ENCODE measurements at regions not wholly inside any gene's neighbourhood (a gene's known extent, or its start where the extent isn't known, plus 50 kb on each side); places are given as distances from the start of the nearest gene placed in this dataset.

DNA sequence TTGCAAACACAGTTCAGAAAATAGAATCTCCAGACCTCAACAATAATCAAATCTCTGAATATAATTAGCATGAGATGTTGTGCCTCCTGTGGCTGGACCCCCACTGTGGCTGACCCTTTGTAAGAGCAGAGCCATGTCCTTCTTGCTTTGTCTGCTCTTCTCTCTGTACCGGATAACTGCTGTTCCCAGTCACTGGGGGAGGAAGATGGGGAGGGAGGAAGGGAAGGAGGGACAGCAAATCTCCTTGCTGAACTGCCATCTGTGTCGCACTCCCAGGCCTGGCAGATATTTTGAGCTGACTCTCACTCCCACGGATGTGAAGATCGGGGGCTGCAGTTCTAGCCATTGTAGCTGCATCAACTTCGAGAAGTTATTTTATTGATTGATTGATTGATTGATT lies 319.0 kb upstream of the CXCR4 start:
- H3K27me3 ChIP-seq (ENCODE audit: insufficient read depth, low read length): peaks cover 2% of the 10 kb centered on the region
- H3K27ac ChIP-seq (ENCODE audit: low read depth, low read length): no peak overlapping the region
- H3K4me3 ChIP-seq (ENCODE audit: insufficient read depth, low read depth, low read length): no peak overlapping the region
- no peaks in the 10 kb centered on the region for H4K20me1 ChIP-seq (ENCODE audit: insufficient read depth, low read length)
- H3K27ac Mint-ChIP-seq (ENCODE audit: unreplicated experiment): no peak overlapping the region
- H3K79me2 ChIP-seq (ENCODE audit: insufficient read depth, low read length): no peaks in the 10 kb centered on the region
- H3K9me3 ChIP-seq (ENCODE audit: insufficient read depth, low read depth, low read length): no peaks in the 10 kb centered on the region
- no peaks in the 10 kb centered on the region for H3K36me3 Mint-ChIP-seq (ENCODE audit: low read depth, unreplicated experiment)
- peaks cover 7% of the 10 kb centered on the region for H3K27me3 Mint-ChIP-seq (ENCODE audit: low read depth, unreplicated experiment)
- DNase-seq (ENCODE audit: low read depth): no peak
- FAIRE-seq: no peak
- H2AFZ ChIP-seq (ENCODE audit: low read depth, low read length): no peak overlapping the region
- H3K4me3 Mint-ChIP-seq (ENCODE audit: unreplicated experiment): no peak overlapping the region
- H3K36me3 ChIP-seq (ENCODE audit: insufficient read depth, low read length): no peaks in the 10 kb centered on the region
- no peaks in the 10 kb centered on the region for H3K9me3 Mint-ChIP-seq (ENCODE audit: unreplicated experiment)
- H3K4me1 Mint-ChIP-seq (ENCODE audit: low read depth, unreplicated experiment): no peaks in the 10 kb centered on the region
- H3K4me2 ChIP-seq (ENCODE audit: low read length): no peak overlapping the region
- H3K4me1 ChIP-seq (ENCODE audit: insufficient read depth, low read length): no peaks in the 10 kb centered on the region
- TF ChIP-seq CTCF (IDR thresholded peaks at IDR 0.05; ENCODE audit: insufficient read depth, low read depth, low read length) (no peak), EZH2 (IDR thresholded peaks at IDR 0.05; ENCODE audit: insufficient read depth, low read length) (no peak)
- H3K9ac ChIP-seq (ENCODE audit: low read length): no peak overlapping the region

DNA sequence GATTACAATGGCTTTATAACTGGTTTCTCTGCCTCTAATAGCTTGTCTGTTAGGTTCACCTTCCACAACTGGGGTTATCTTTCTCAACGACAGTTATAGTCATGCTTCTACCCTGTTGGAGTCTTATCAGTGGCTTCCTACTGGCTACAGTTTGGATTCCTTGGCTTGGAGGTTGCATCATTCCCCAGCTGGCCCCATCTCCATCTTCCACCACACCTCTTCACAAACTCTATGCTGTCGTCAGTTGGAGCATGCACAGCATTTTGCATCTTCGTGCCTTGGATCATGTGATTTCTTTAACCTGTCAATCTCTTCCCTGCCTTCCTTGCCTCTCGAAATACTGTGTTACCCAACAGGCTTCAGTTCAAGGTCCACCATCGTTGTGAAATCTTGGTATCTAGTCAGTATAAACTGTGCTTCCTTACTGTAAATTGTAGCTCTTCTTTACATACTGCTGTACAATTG lies 316.3 kb upstream of the CXCR4 start:
- Mint-ChIP-seq H3K4me1 (ENCODE audit: low read depth, unreplicated experiment) (no peaks in the 10 kb centered on the region), H3K4me3 (ENCODE audit: unreplicated experiment) (no peak overlapping the region), H3K27ac (ENCODE audit: unreplicated experiment) (no peak overlapping the region), H3K36me3 (ENCODE audit: low read depth, unreplicated experiment) (no peaks in the 10 kb centered on the region), H3K9me3 (ENCODE audit: unreplicated experiment) (no peaks in the 10 kb centered on the region), H3K27me3 (ENCODE audit: low read depth, unreplicated experiment) (peaks cover 5% of the 10 kb centered on the region)
- Histone ChIP-seq H3K27me3 (ENCODE audit: insufficient read depth, low read length) (peaks cover 2% of the 10 kb centered on the region), H4K20me1 (ENCODE audit: insufficient read depth, low read length) (no peaks in the 10 kb centered on the region), H3K27ac (ENCODE audit: low read depth, low read length) (no peak overlapping the region), H3K4me3 (ENCODE audit: insufficient read depth, low read depth, low read length) (no peak overlapping the region), H3K36me3 (ENCODE audit: insufficient read depth, low read length) (no peaks in the 10 kb centered on the region), H3K4me2 (ENCODE audit: low read length) (no peak overlapping the region), H3K9me3 (ENCODE audit: insufficient read depth, low read depth, low read length) (no peaks in the 10 kb centered on the region), H2AFZ (ENCODE audit: low read depth, low read length) (no peak overlapping the region), H3K79me2 (ENCODE audit: insufficient read depth, low read length) (no peaks in the 10 kb centered on the region), H3K4me1 (ENCODE audit: insufficient read depth, low read length) (no peaks in the 10 kb centered on the region), H3K9ac (ENCODE audit: low read length) (no peak overlapping the region)
- no peak for FAIRE-seq
- no peak for TF ChIP-seq CTCF (IDR thresholded peaks at IDR 0.05; ENCODE audit: insufficient read depth, low read depth, low read length)
- no peak for TF ChIP-seq EZH2 (IDR thresholded peaks at IDR 0.05; ENCODE audit: insufficient read depth, low read length)
- DNase-seq (ENCODE audit: low read depth): no peak

DNA sequence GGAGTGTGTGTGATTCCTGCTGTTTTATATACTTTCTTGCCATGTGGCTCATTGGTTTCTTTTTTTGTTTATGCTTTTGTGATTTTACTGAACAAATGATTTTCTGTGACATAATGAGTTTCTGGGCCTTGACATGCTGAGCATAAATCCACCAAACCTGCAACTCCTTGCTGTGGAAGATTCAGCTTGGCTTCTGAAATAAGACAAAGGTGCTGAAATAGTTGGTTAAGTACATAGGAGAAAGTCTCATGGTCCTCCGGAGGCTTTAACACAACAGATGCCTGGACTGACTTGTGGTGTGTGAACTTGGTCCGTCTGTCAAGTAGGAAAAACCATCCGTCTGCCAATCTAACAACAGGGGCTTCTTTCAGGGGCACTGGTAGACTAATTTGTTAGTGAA lies 315.3 kb upstream of the CXCR4 start:
- H3K36me3 Mint-ChIP-seq (ENCODE audit: low read depth, unreplicated experiment): no peaks in the 10 kb centered on the region
- no peak overlapping the region for H2AFZ ChIP-seq (ENCODE audit: low read depth, low read length)

More for the DNA sequence above, 315.3 kb upstream of the CXCR4 start:
- no peaks in the 10 kb centered on the region for H3K36me3 ChIP-seq (ENCODE audit: insufficient read depth, low read length)
- H3K27ac Mint-ChIP-seq (ENCODE audit: unreplicated experiment): no peak overlapping the region
- FAIRE-seq (no peak), DNase-seq (ENCODE audit: low read depth) (no peak)
- no peak overlapping the region for H3K4me3 ChIP-seq (ENCODE audit: insufficient read depth, low read depth, low read length)
- H3K27me3 ChIP-seq (ENCODE audit: insufficient read depth, low read length): peaks cover 2% of the 10 kb centered on the region
- H3K79me2 ChIP-seq (ENCODE audit: insufficient read depth, low read length): no peaks in the 10 kb centered on the region
- no peak overlapping the region for H3K4me2 ChIP-seq (ENCODE audit: low read length)
- H3K27ac ChIP-seq (ENCODE audit: low read depth, low read length): no peak overlapping the region
- no peak for TF ChIP-seq EZH2 (IDR thresholded peaks at IDR 0.05; ENCODE audit: insufficient read depth, low read length)
- no peak for TF ChIP-seq CTCF (IDR thresholded peaks at IDR 0.05; ENCODE audit: insufficient read depth, low read depth, low read length)
- H3K4me1 Mint-ChIP-seq (ENCODE audit: low read depth, unreplicated experiment): no peaks in the 10 kb centered on the region
- no peaks in the 10 kb centered on the region for H3K4me1 ChIP-seq (ENCODE audit: insufficient read depth, low read length)
- H3K27me3 Mint-ChIP-seq (ENCODE audit: low read depth, unreplicated experiment): peaks cover 5% of the 10 kb centered on the region
- no peaks in the 10 kb centered on the region for H4K20me1 ChIP-seq (ENCODE audit: insufficient read depth, low read length)
- H3K9me3 Mint-ChIP-seq (ENCODE audit: unreplicated experiment): no peaks in the 10 kb centered on the region
- H3K9me3 ChIP-seq (ENCODE audit: insufficient read depth, low read depth, low read length): no peaks in the 10 kb centered on the region
- H3K9ac ChIP-seq (ENCODE audit: low read length): no peak overlapping the region
- H3K4me3 Mint-ChIP-seq (ENCODE audit: unreplicated experiment): no peak overlapping the region
